HG03442 (cell line): ENCODE measurements at regions not wholly inside any gene's neighbourhood (a gene's known extent, or its start where the extent isn't known, plus 50 kb on each side); places are given as distances from the start of the nearest gene placed in this dataset.
"Not testable (repeated sequence)": the region's sequence is repeated elsewhere in the genome, so short reads cannot be mapped to it uniquely, and the experiment has no call there.

Experiments used
- ATAC-seq: cut with Tn5 transposase; IDR thresholded peaks from one replicate; pipeline ENCODE4 v1.9.1; 2021; ENCODE audit warnings: mild to moderate bottlenecking, moderate library complexity; ENCODE audit not compliant: unreplicated experiment

- no peak for ATAC-seq
Observed at GRCh38 chr6:144528743-144529425, 243.7 kb downstream of the UTRN start.

- no peak for ATAC-seq
Observed at GRCh38 chr6:144530118-144530517, 245.0 kb downstream of the UTRN start.

- ATAC-seq: not testable (repeated sequence)
Observed at GRCh38 chr6:144532238-144532637, 247.1 kb downstream of the UTRN start.

- no peak for ATAC-seq
Observed at GRCh38 chr6:144534180-144534579, 249.0 kb downstream of the UTRN start.

- no peak for ATAC-seq
Observed at GRCh38 chr6:144535630-144536029, 250.5 kb downstream of the UTRN start.

- ATAC-seq: no peak
Observed at GRCh38 chr6:144536079-144536478, 250.9 kb downstream of the UTRN start.

- no peak for ATAC-seq
Observed at GRCh38 chr6:144543006-144543871, 258.1 kb downstream of the UTRN start.

- ATAC-seq: peak; percentile 72
Observed at GRCh38 chr6:144544266-144544830, 259.2 kb downstream of the UTRN start.

- no peak for ATAC-seq
Observed at GRCh38 chr6:144546807-144547206, 261.7 kb downstream of the UTRN start.

- no peak for ATAC-seq
Observed at GRCh38 chr6:144547409-144547808, 262.3 kb downstream of the UTRN start.

- no peak for ATAC-seq
Observed at GRCh38 chr6:144548536-144548935, 263.4 kb downstream of the UTRN start.

- no peak for ATAC-seq
Observed at GRCh38 chr6:144549837-144550747, 265.0 kb downstream of the UTRN start.

GRCh38 chr6:144551339-144551738 is 266.2 kb downstream of the UTRN start:
- ATAC-seq: no peak

- ATAC-seq: no peak
Observed at GRCh38 chr6:144555066-144555465, 269.9 kb downstream of the UTRN start.

- ATAC-seq: no peak
Observed at GRCh38 chr6:144559865-144560593, 274.9 kb downstream of the UTRN start.

GRCh38 chr6:144561455-144562043 is 276.4 kb downstream of the UTRN start:
- ATAC-seq: no peak

GRCh38 chr6:144564202-144564601 is 279.1 kb downstream of the UTRN start:
- ATAC-seq: no peak

GRCh38 chr6:144566868-144567615 is 281.9 kb downstream of the UTRN start:
- ATAC-seq: no peak

GRCh38 chr6:144568241-144568640 is 283.1 kb downstream of the UTRN start:
- ATAC-seq: no peak
